ENCODE measurements at regions not wholly inside any gene's neighbourhood (a gene's known extent, or its start where the extent isn't known, plus 50 kb on each side); places are given as distances from the start of the nearest gene placed in this dataset.

DNA sequence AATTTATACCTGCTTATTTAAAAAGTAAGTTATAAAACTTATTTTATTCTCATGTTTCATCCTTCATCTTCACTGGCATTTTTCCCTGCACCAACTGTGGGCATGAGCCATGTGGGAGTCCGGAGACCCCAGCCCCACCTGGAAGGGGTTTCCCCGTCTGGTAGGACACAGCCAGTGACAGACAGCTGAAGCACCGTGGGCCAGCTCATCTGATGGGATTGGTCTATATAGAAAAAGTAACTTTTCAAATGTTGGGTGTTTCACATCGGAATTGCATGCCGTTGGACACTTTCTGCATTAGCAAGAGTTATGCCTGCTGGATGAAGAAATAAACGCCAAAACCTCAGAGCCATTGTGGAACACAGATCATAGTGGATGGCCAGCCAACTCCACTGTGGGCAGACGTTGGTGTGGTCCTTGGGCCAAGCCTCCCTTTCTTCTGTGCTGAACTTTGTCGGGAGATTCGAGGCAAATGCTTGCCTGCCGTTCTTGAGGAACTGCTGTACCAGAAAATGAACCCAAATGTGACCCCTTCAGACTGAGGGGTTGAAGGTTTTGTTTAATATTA lies 1329.3 kb downstream of the TBC1D22A start (continued):
- TF ChIP-seq ZNF33B (CRISPR knock-in tag; IDR thresholded peaks at IDR 0.05) (no peak), ZFP82 (CRISPR knock-in tag; IDR thresholded peaks at IDR 0.05; ENCODE audit: borderline replicate concordance) (no peak)

DNA sequence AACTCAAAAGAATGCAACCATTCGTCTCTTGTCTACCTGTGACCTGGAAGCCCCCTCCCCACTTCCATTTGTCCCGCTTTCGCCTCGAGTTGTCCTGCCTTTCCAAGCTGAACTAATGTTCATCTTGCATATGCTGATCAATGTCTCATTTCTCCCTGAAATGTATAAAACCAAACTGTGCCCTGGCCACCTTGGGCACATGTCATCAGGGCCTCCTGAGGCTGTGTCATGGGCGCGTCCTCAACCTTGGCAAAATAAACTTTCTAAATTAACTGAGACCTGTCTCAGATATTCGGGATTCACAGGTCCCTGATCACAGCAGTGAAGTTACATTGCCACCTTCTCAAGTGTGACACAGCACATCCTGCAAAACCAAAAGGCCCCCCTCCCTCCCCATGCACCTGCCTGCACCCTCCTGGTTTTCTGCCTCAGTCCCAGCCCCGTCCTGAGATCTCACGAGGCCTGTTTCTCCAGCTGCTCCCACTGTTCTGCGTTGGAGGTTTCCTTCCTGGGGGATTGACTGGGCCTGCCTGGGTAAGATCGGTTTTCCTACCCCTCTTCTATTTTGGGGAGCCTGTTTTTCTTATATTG lies 1328.7 kb downstream of the TBC1D22A start:
- ChIA-PET POLR2A (no interaction called here), CTCF (ENCODE audit: low intra/inter-chr PET ratio, low total read pairs) (no interaction called here)
- Histone ChIP-seq H3K36me3 (replicated peaks in 1 of 2; ENCODE audit: control insufficient read depth in 1 of 2, insufficient read depth in 2 of 2, low read length in 2 of 2) (no peaks in the 10 kb centered on the region), H4K20me1 (ENCODE audit: insufficient read depth, low read length) (no peaks in the 10 kb centered on the region), H3K9me3 (ENCODE audit: low read length) (no peaks in the 10 kb centered on the region), H3K4me1 (ENCODE audit: insufficient read depth, low read length) (no peaks in the 10 kb centered on the region), H3K27me3 (ENCODE audit: control insufficient read depth in 1 of 2, insufficient read depth in 2 of 2, low read length in 2 of 2) (peaks cover 2 to 22% of the 10 kb centered on the region in 2 experiments; a peak in 3 of 5 replicates), H3K4me3 (replicated peaks in 1 of 3; ENCODE audit: insufficient read depth in 1 of 3, low read depth in 2 of 3, low read length in 3 of 3) (no peak overlapping the region), H2AFZ (ENCODE audit: low read length) (no peak overlapping the region), H3K27ac (ENCODE audit: extremely low read length, insufficient read depth, low read length) (no peak overlapping the region), H3K4me2 (ENCODE audit: low read depth, low read length) (no peak overlapping the region), H3K79me2 (ENCODE audit: insufficient read depth, low read length) (no peaks in the 10 kb centered on the region), H3K9ac (ENCODE audit: insufficient read depth, low read depth, low read length) (no peak overlapping the region)
- intact Hi-C loops (cut with micrococcal nuclease; ENCODE audit: unreplicated experiment) = no loop called here
- in situ Hi-C loops (cut with HindIII; ENCODE audit: extremely low pct_ligation_motif_present, low pct_unique_long_range_greater_than_20kb) = no loop called here
- TF ChIP-seq ZNF20 (CRISPR knock-in tag; IDR thresholded peaks at IDR 0.05) (no peak), KMT2B (CRISPR knock-in tag; IDR thresholded peaks at IDR 0.05) (no peak), ASH2L (IDR thresholded peaks at IDR 0.05; ENCODE audit: insufficient read length, low read depth, low read length) (no peak), YY1 (IDR thresholded peaks at IDR 0.05; ENCODE audit: insufficient read depth, insufficient replicate concordance, low read depth, low read length) (no peak), HIVEP1 (CRISPR knock-in tag; IDR thresholded peaks at IDR 0.05) (no peak), KDM5B (CRISPR knock-in tag; IDR thresholded peaks at IDR 0.05; ENCODE audit: borderline replicate concordance) (no peak), TCF7 (IDR thresholded peaks at IDR 0.05; ENCODE audit: low read depth) (no peak), ELF1 (CRISPR knock-in tag; IDR thresholded peaks at IDR 0.05) (no peak), ATF1 (CRISPR knock-in tag; IDR thresholded peaks at IDR 0.05) (no peak), ZNF816 (CRISPR knock-in tag; IDR thresholded peaks at IDR 0.05; ENCODE audit: borderline replicate concordance) (no peak)
- TF ChIP-seq, protein P1, sequence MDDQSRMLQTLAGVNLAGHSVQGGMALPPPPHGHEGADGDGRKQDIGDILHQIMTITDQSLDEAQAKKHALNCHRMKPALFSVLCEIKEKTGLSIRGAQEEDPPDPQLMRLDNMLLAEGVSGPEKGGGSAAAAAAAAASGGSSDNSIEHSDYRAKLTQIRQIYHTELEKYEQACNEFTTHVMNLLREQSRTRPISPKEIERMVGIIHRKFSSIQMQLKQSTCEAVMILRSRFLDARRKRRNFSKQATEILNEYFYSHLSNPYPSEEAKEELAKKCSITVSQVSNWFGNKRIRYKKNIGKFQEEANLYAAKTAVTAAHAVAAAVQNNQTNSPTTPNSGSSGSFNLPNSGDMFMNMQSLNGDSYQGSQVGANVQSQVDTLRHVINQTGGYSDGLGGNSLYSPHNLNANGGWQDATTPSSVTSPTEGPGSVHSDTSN (CRISPR knock-in tag; IDR thresholded peaks at IDR 0.05; ENCODE audit: borderline replicate concordance) = no peak
- FAIRE-seq = no peak
- WGBS (ENCODE audit: low lambda C conversion rate) = 17% methylated on average over 11 of the region's 11 CpGs
- BruUV-seq (replicated peaks) = no TSS peak
- no peak for ATAC-seq
- no peak for DNase-seq (ENCODE audit: low spot score)

Data from HepG2 (cell line).